ENCODE measurements at regions not wholly inside any gene's neighbourhood (a gene's known extent, or its start where the extent isn't known, plus 50 kb on each side); places are given as distances from the start of the nearest gene placed in this dataset.

DNA sequence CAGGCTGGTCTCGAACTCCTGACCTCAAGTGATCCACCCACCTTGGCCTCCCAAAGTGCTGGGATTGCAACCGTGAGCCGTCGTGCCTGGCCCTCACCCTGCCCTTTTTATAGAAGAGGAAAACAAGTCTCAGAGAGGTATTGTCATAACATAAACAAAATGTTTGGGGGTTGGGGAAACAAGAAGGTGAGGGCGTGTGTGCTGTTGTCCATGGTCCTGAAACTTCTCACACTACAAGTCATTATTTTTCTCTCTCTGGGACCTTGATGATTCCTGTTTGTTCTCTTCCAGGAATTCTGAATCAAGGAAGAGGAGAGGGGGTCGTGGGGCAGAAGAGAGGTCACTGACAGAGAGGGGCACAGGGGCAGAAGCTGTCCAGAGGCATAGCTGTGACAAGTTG, 160.2 kb upstream of the LHX1 start:
- POLR2A ChIA-PET = no interaction called here
- CTCF ChIA-PET = no interaction called here
- DNase-seq (ENCODE audit: extremely low spot score) = no peak
- TF ChIP-seq FOXA1 (IDR thresholded peaks at IDR 0.05) (no peak), CTBP1 (IDR thresholded peaks at IDR 0.05; ENCODE audit: borderline replicate concordance) (no peak), FOXM1 (IDR thresholded peaks at IDR 0.05; ENCODE audit: borderline replicate concordance) (no peak), L3MBTL2 (conservative IDR thresholded peaks at IDR 0.05) (no peak), NFRKB (IDR thresholded peaks at IDR 0.05) (no peak), ARNT (IDR thresholded peaks at IDR 0.05) (no peak), BHLHE40 (IDR thresholded peaks at IDR 0.05; ENCODE audit: borderline replicate concordance) (no peak), SP1 (IDR thresholded peaks at IDR 0.05) (no peak), ELF4 (IDR thresholded peaks at IDR 0.05) (no peak), TARDBP (IDR thresholded peaks at IDR 0.05) (no peak), HDGF (IDR thresholded peaks at IDR 0.05; ENCODE audit: borderline replicate concordance) (no peak), LEF1 (IDR thresholded peaks at IDR 0.05; ENCODE audit: borderline replicate concordance) (no peak), SUZ12 (IDR thresholded peaks at IDR 0.05) (no peak), ZNF384 (IDR thresholded peaks at IDR 0.05) (no peak), FOXK2 (IDR thresholded peaks at IDR 0.05) (no peak)
- TF ChIP-seq, protein P1, sequence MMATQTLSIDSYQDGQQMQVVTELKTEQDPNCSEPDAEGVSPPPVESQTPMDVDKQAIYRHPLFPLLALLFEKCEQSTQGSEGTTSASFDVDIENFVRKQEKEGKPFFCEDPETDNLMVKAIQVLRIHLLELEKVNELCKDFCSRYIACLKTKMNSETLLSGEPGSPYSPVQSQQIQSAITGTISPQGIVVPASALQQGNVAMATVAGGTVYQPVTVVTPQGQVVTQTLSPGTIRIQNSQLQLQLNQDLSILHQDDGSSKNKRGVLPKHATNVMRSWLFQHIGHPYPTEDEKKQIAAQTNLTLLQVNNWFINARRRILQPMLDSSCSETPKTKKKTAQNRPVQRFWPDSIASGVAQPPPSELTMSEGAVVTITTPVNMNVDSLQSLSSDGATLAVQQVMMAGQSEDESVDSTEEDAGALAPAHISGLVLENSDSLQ (IDR thresholded peaks at IDR 0.05) = no peak

DNA sequence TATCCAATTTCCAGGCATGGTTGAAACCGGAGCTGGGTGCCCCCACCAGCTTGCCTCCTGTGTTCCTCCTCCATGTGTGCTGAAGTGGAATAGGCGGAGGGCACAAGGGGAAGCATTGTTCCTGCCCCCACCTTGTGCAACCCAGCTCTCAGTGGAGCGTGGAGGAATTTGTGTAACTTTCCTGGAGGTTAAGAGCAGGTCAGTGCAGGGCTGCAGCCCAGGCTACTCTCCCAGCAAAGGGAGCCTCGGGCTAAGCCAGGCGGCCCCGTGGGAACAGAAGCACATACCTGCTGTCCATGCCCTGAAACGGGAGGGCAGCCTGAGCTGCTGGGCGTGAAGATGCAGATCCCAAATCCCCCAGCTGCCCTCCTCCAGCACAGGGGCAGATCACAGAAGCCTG, 158.8 kb upstream of the LHX1 start:
- POLR2A ChIA-PET = no interaction called here
- TF ChIP-seq SUZ12 (IDR thresholded peaks at IDR 0.05) (no peak), TARDBP (IDR thresholded peaks at IDR 0.05) (no peak), HDGF (IDR thresholded peaks at IDR 0.05; ENCODE audit: borderline replicate concordance) (no peak), SP1 (IDR thresholded peaks at IDR 0.05) (no peak), FOXK2 (IDR thresholded peaks at IDR 0.05) (no peak), FOXM1 (IDR thresholded peaks at IDR 0.05; ENCODE audit: borderline replicate concordance) (no peak), BHLHE40 (IDR thresholded peaks at IDR 0.05; ENCODE audit: borderline replicate concordance) (no peak), ELF4 (IDR thresholded peaks at IDR 0.05) (no peak), LEF1 (IDR thresholded peaks at IDR 0.05; ENCODE audit: borderline replicate concordance) (no peak), CTBP1 (IDR thresholded peaks at IDR 0.05; ENCODE audit: borderline replicate concordance) (no peak), L3MBTL2 (conservative IDR thresholded peaks at IDR 0.05) (no peak), ZNF384 (IDR thresholded peaks at IDR 0.05) (no peak), FOXA1 (IDR thresholded peaks at IDR 0.05) (no peak)
- CTCF ChIA-PET = no interaction called here
- DNase-seq (ENCODE audit: extremely low spot score) = no peak

DNA sequence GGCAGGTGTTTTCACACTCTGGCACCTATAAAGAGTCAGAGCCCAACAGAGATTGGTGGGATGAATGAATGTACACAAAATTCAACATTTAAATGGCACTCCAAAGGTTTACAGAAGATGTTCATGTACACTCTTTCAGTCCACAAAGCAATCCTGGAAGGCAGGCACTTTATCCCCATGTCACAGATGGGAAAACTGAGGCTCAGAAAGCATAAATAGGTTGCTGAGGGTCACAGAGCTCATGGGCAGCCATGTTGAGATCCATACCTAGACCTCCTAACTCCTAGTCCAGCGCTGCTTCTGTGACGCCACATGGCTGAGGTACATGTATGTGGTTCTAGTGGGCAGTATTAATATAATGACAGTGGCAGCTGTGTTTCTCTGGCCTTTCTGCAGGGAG, 157.7 kb upstream of the LHX1 start:
- no peak for DNase-seq (ENCODE audit: extremely low spot score)
- POLR2A ChIA-PET = no interaction called here
- CTCF ChIA-PET = interaction anchor here (0.6 kb wide), 1 partner anchor 25 kb away, joined by 3 read pairs; no protein-coding TSS in a partner anchor
- TF ChIP-seq SP1 (IDR thresholded peaks at IDR 0.05) = no peak
- TF ChIP-seq ARNT (IDR thresholded peaks at IDR 0.05) = no peak
- no peak for TF ChIP-seq NFRKB (IDR thresholded peaks at IDR 0.05)
- no peak for TF ChIP-seq LEF1 (IDR thresholded peaks at IDR 0.05; ENCODE audit: borderline replicate concordance)
- TF ChIP-seq L3MBTL2 (conservative IDR thresholded peaks at IDR 0.05) = no peak
- no peak for TF ChIP-seq FOXA1 (IDR thresholded peaks at IDR 0.05)
- no peak for TF ChIP-seq BHLHE40 (IDR thresholded peaks at IDR 0.05; ENCODE audit: borderline replicate concordance)
- TF ChIP-seq FOXM1 (IDR thresholded peaks at IDR 0.05; ENCODE audit: borderline replicate concordance) = no peak

DNA sequence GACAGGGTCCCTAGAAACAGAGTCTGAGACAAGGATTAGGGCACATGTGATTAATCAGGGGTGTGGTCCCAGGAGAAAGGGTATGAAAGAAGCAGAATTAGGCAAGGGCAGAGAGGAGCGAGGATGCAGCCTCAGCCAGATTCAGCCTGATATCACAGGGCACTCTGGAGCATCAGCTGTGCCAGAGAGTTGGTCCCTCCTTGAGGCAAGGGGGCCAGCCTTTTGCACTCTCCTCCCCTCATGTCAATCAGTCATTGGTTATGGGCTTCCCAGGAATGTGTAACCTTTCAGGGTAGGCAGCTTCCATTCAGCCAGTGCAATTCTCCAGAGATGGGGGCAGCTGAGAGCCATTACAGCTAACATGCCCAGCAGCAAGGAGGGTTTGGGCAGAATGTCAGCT, 152.6 kb upstream of the LHX1 start:
- TF ChIP-seq ZNF384 (IDR thresholded peaks at IDR 0.05) (no peak), ARNT (IDR thresholded peaks at IDR 0.05) (no peak), FOXK2 (IDR thresholded peaks at IDR 0.05) (no peak), CTBP1 (IDR thresholded peaks at IDR 0.05; ENCODE audit: borderline replicate concordance) (no peak), L3MBTL2 (conservative IDR thresholded peaks at IDR 0.05) (no peak), NFRKB (IDR thresholded peaks at IDR 0.05) (no peak), BHLHE40 (IDR thresholded peaks at IDR 0.05; ENCODE audit: borderline replicate concordance) (no peak), FOXA1 (IDR thresholded peaks at IDR 0.05) (no peak), SP1 (IDR thresholded peaks at IDR 0.05) (no peak)
- TF ChIP-seq, protein P1 (IDR thresholded peaks at IDR 0.05) = no peak
- DNase-seq (ENCODE audit: extremely low spot score) = no peak
- CTCF ChIA-PET = no interaction called here
- POLR2A ChIA-PET = no interaction called here

GRCh38 chr17:36786867-36787266, 150.4 kb upstream of the LHX1 start:
- POLR2A ChIA-PET = no interaction called here
- TF ChIP-seq ARNT (IDR thresholded peaks at IDR 0.05) (no peak), HDGF (IDR thresholded peaks at IDR 0.05; ENCODE audit: borderline replicate concordance) (no peak), BHLHE40 (IDR thresholded peaks at IDR 0.05; ENCODE audit: borderline replicate concordance) (no peak), FOXM1 (IDR thresholded peaks at IDR 0.05; ENCODE audit: borderline replicate concordance) (no peak), ZNF384 (IDR thresholded peaks at IDR 0.05) (no peak), SUZ12 (IDR thresholded peaks at IDR 0.05) (no peak), ELF4 (IDR thresholded peaks at IDR 0.05) (no peak), LEF1 (IDR thresholded peaks at IDR 0.05; ENCODE audit: borderline replicate concordance) (no peak), CTBP1 (IDR thresholded peaks at IDR 0.05; ENCODE audit: borderline replicate concordance) (no peak), TARDBP (IDR thresholded peaks at IDR 0.05) (no peak), SP1 (IDR thresholded peaks at IDR 0.05) (no peak), NFRKB (IDR thresholded peaks at IDR 0.05) (no peak), FOXK2 (IDR thresholded peaks at IDR 0.05) (no peak), L3MBTL2 (conservative IDR thresholded peaks at IDR 0.05) (no peak)
- TF ChIP-seq, protein P1 (IDR thresholded peaks at IDR 0.05) = no peak
- CTCF ChIA-PET = no interaction called here
- no peak for DNase-seq (ENCODE audit: extremely low spot score)

All from HEK293T (cell line).